NB4 (cell line): ENCODE measurements at regions not wholly inside any gene's neighbourhood (a gene's known extent, or its start where the extent isn't known, plus 50 kb on each side); places are given as distances from the start of the nearest gene placed in this dataset.

ENCODE experiments used
- MYC ChIP-seq: IDR thresholded peaks from 2 replicates; pipeline ENCODE4 v1.6.1; 2011; ENCODE audit warnings: low read depth, low read length
- POLR2A ChIP-seq: IDR thresholded peaks from 2 replicates; pipeline ENCODE4 v1.6.1; 2011; ENCODE audit warnings: mild to moderate bottlenecking; ENCODE audit not compliant: insufficient read length; ENCODE audit errors: extremely low read depth
- TF ChIP-seq, protein P1 (sequence below): IDR thresholded peaks from one replicate; pipeline ENCODE4 v1.5.1; 2012; ENCODE audit warnings: low read depth, low read length
- TF ChIP-seq, protein P2 (sequence below): IDR thresholded peaks from 2 replicates; pipeline ENCODE4 v1.6.1; 2011; ENCODE audit warnings: low read depth, low read length

DNA sequence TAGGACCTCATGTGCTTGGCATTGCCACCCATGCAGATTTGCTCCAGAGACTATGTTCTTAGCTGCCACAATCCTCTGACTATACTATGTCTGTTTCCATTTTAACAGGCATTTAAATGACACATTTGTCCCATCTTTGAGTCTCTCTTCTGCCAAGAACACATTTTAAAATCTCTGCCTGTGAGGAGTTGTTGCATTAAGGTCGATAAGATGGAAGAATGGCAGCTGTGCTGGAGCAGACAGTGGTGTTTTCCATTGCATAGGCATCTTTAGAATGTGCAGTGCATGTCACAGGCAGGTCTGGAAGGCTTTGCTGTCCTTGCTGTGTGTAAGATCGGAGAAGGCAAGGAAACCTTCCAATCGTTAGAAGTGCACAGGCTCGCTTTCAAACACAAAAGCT lies 70.9 kb upstream of the CELF2 start:
- TF ChIP-seq, protein P1, sequence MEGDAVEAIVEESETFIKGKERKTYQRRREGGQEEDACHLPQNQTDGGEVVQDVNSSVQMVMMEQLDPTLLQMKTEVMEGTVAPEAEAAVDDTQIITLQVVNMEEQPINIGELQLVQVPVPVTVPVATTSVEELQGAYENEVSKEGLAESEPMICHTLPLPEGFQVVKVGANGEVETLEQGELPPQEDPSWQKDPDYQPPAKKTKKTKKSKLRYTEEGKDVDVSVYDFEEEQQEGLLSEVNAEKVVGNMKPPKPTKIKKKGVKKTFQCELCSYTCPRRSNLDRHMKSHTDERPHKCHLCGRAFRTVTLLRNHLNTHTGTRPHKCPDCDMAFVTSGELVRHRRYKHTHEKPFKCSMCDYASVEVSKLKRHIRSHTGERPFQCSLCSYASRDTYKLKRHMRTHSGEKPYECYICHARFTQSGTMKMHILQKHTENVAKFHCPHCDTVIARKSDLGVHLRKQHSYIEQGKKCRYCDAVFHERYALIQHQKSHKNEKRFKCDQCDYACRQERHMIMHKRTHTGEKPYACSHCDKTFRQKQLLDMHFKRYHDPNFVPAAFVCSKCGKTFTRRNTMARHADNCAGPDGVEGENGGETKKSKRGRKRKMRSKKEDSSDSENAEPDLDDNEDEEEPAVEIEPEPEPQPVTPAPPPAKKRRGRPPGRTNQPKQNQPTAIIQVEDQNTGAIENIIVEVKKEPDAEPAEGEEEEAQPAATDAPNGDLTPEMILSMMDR: no peak
- no peak for TF ChIP-seq POLR2A
- TF ChIP-seq, protein P2, sequence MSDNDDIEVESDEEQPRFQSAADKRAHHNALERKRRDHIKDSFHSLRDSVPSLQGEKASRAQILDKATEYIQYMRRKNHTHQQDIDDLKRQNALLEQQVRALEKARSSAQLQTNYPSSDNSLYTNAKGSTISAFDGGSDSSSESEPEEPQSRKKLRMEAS: no peak
- no peak for TF ChIP-seq MYC
